Lower lobe of right lung (tissue), 2 donors: ENCODE measurements at regions not wholly inside any gene's neighbourhood (a gene's known extent, or its start where the extent isn't known, plus 50 kb on each side); places are given as distances from the start of the nearest gene placed in this dataset.

Source experiments
- ATAC-seq, 2 donors: fragments of 200-7000 bp; cut with Tn5 transposase; one replicate each; pipeline ENCODE4 v1.9.1; 2020 to 2022; ENCODE audit warnings: mild to moderate bottlenecking in 2 of 2, moderate library complexity in 2 of 2
- DNase-seq: peaks from one replicate; pipeline ENCODE4 v3.0.0-alpha.2; 2020
- H3K27ac ChIP-seq: fragments of 200-600 bp; one replicate; pipeline ENCODE4 v1.8.0; 2022
- H3K27me3 ChIP-seq: fragments of 200-600 bp; one replicate; pipeline ENCODE4 v1.8.0; 2022; ENCODE audit warnings: low read depth
- H3K36me3 ChIP-seq: fragments of 200-600 bp; one replicate; pipeline ENCODE4 v1.8.0; 2022; ENCODE audit warnings: mild to moderate bottlenecking
- H3K4me1 ChIP-seq: fragments of 200-600 bp; one replicate; pipeline ENCODE4 v1.8.0; 2022
- H3K4me3 ChIP-seq: fragments of 200-600 bp; one replicate; pipeline ENCODE4 v1.8.0; 2022; ENCODE audit warnings: mild to moderate bottlenecking
- H3K9me3 ChIP-seq: fragments of 200-600 bp; one replicate; pipeline ENCODE4 v1.8.0; 2022
- intact Hi-C: fragments of 100-400 bp; cut with DNase I; formaldehyde crosslinking; loops from one replicate; pipeline ENCODE4 v1.11.0; 2022
- TF ChIP-seq, protein P1 (sequence below): fragments of 200-600 bp; IDR thresholded peaks from one replicate; pipeline ENCODE4 v1.8.0; 2022; ENCODE audit warnings: antibody characterized with exemption, mild to moderate bottlenecking
- donor health status: DM: no; HTN: yes; CAD: no; lungs with severe emphysema.

GRCh38 chr2:5230855-5231254 lies 461.3 kb upstream of the SOX11 start:
- Histone ChIP-seq H3K27me3 (no peaks in the 10 kb centered on the region), H3K9me3 (no peaks in the 10 kb centered on the region), H3K4me1 (no peaks in the 10 kb centered on the region), H3K36me3 (no peaks in the 10 kb centered on the region), H3K27ac (no peak overlapping the region), H3K4me3 (no peak overlapping the region)
- ATAC-seq (no peak), DNase-seq (no peak)
- intact Hi-C loops: no loop called here
- TF ChIP-seq, protein P1, sequence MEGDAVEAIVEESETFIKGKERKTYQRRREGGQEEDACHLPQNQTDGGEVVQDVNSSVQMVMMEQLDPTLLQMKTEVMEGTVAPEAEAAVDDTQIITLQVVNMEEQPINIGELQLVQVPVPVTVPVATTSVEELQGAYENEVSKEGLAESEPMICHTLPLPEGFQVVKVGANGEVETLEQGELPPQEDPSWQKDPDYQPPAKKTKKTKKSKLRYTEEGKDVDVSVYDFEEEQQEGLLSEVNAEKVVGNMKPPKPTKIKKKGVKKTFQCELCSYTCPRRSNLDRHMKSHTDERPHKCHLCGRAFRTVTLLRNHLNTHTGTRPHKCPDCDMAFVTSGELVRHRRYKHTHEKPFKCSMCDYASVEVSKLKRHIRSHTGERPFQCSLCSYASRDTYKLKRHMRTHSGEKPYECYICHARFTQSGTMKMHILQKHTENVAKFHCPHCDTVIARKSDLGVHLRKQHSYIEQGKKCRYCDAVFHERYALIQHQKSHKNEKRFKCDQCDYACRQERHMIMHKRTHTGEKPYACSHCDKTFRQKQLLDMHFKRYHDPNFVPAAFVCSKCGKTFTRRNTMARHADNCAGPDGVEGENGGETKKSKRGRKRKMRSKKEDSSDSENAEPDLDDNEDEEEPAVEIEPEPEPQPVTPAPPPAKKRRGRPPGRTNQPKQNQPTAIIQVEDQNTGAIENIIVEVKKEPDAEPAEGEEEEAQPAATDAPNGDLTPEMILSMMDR: no peak

DNA sequence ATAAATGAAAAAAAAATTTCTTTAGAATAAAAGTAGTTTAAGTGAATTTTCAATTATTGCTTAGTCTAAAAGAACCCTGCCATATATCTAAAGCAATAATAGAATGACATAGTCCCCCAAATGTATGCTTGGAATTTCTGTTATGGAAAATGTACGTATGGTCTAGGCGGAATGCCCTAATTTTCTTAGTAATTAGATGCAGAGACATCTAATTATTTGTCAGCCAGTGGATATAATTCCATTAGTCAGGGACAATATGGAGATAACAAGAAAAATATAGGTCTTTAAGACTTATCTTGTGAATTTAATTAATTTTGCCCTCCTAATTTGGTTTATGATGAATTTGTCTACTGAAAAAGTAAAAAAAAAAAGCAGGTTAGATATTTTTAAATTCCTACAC lies 460.9 kb upstream of the SOX11 start:
- H3K27me3 ChIP-seq: no peaks in the 10 kb centered on the region
- intact Hi-C loops: no loop called here
- TF ChIP-seq, protein P1: no peak
- H3K9me3 ChIP-seq: no peaks in the 10 kb centered on the region
- H3K36me3 ChIP-seq: no peaks in the 10 kb centered on the region
- DNase-seq (no peak), ATAC-seq (no peak)
- no peak overlapping the region for H3K4me3 ChIP-seq
- H3K4me1 ChIP-seq: no peaks in the 10 kb centered on the region
- no peak overlapping the region for H3K27ac ChIP-seq

DNA sequence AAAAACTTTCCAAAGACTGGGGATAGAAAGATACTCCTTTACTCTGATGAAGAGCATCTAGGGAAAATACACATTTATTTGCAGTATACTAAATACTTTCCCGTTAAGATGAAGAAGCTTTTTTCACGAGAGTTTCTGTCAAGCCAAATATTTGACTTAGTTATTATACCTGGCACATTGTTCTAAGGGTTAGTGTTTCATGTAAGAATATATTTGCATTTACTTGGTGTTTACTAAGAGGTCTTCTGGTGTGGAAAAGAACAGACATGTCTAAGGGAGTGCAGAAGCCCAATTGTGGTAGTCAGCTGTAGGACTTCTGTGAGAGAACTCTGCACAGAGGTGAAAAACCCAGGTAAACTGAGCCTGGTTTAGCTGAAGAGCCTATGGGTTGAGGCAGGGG lies 457.6 kb upstream of the SOX11 start:
- H3K36me3 ChIP-seq: no peaks in the 10 kb centered on the region
- no peaks in the 10 kb centered on the region for H3K9me3 ChIP-seq
- no peak overlapping the region for H3K27ac ChIP-seq
- intact Hi-C loops: no loop called here
- H3K27me3 ChIP-seq: no peaks in the 10 kb centered on the region
- TF ChIP-seq, protein P1: no peak
- H3K4me1 ChIP-seq: no peaks in the 10 kb centered on the region
- DNase-seq (no peak), ATAC-seq (no peak)
- no peak overlapping the region for H3K4me3 ChIP-seq

- Histone ChIP-seq H3K4me3 (no peak overlapping the region), H3K36me3 (no peaks in the 10 kb centered on the region), H3K27ac (no peak overlapping the region), H3K4me1 (no peaks in the 10 kb centered on the region), H3K27me3 (no peaks in the 10 kb centered on the region), H3K9me3 (no peaks in the 10 kb centered on the region)
- no peak for DNase-seq
- intact Hi-C loops: no loop called here
- ATAC-seq: no peak
- TF ChIP-seq, protein P1: no peak
Measured at GRCh38 chr2:5235701-5236100, 456.5 kb upstream of the SOX11 start.

GRCh38 chr2:5236249-5236648 lies 455.9 kb upstream of the SOX11 start:
- intact Hi-C loops: no loop called here
- Histone ChIP-seq H3K9me3 (no peaks in the 10 kb centered on the region), H3K4me3 (no peak overlapping the region), H3K27me3 (no peaks in the 10 kb centered on the region), H3K27ac (no peak overlapping the region), H3K4me1 (no peaks in the 10 kb centered on the region), H3K36me3 (no peaks in the 10 kb centered on the region)
- ATAC-seq (no peak), DNase-seq (no peak)
- TF ChIP-seq, protein P1: no peak

DNA sequence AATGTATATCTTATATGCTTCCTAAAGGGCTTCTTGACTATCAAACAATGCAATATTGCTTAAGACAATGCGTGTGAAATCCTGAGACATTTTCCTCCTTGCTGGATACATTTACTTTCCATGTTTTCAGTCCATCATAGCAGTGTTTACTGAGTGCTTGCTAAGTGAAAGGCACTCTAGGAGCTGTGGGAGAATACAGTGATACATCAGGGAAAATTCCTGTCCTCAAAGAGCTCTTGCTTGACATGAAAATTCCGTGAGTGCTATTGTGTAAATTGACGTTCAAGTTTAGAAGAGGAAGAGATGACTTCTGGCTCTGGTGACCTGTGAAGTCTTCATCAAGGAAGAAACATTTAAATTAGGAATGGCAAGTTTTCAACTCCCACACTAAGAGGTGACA lies 449.4 kb upstream of the SOX11 start:
- H3K4me1 ChIP-seq: no peaks in the 10 kb centered on the region

More for the DNA sequence above, 449.4 kb upstream of the SOX11 start:
- Histone ChIP-seq H3K27me3 (no peaks in the 10 kb centered on the region), H3K36me3 (no peaks in the 10 kb centered on the region), H3K9me3 (no peaks in the 10 kb centered on the region), H3K4me3 (no peak overlapping the region), H3K27ac (no peak overlapping the region)
- DNase-seq (no peak), ATAC-seq (no peak)
- TF ChIP-seq, protein P1: no peak
- intact Hi-C loops: no loop called here
